OCI-LY1 (cell line): ENCODE measurements at regions not wholly inside any gene's neighbourhood (a gene's known extent, or its start where the extent isn't known, plus 50 kb on each side); places are given as distances from the start of the nearest gene placed in this dataset.

ENCODE experiments used
- H2AFZ ChIP-seq: fragments of 200-600 bp; sonication (generic), shearing (Covaris generic); 2 replicates; pipeline ENCODE4 v1.6.0; 2014; ENCODE audit warnings: antibody characterized with exemption, mild to moderate bottlenecking, low read length
- H3F3A ChIP-seq: fragments of 200-600 bp; sonication (generic), shearing (Covaris generic); 2 replicates; pipeline ENCODE4 v1.6.0; 2014; ENCODE audit warnings: mild to moderate bottlenecking, antibody characterized with exemption, low read length, moderate library complexity; ENCODE audit not compliant: insufficient read depth
- H3K27ac ChIP-seq: fragments of 200-600 bp; sonication (generic); 2 replicates; pipeline ENCODE4 v1.5.1; 2014; ENCODE audit warnings: low read length, mixed run types, mild to moderate bottlenecking, low read depth; ENCODE audit not compliant: poor library complexity, severe bottlenecking
- H3K27me3 ChIP-seq: fragments of 200-600 bp; sonication (generic); 2 replicates; pipeline ENCODE4 v1.6.0; 2014; ENCODE audit warnings: antibody characterized with exemption, mild to moderate bottlenecking, low read length, moderate library complexity; ENCODE audit not compliant: insufficient read depth
- H3K36me3 ChIP-seq: fragments of 200-600 bp; sonication (generic); 2 replicates; pipeline ENCODE4 v1.6.1; 2014; ENCODE audit warnings: mild to moderate bottlenecking, antibody characterized with exemption, low read length, moderate library complexity, mixed read lengths; ENCODE audit not compliant: insufficient read depth
- H3K4me1 ChIP-seq: fragments of 200-600 bp; sonication (generic); 2 replicates; pipeline ENCODE4 v1.5.1; 2014; ENCODE audit warnings: mild to moderate bottlenecking, low read length, moderate library complexity; ENCODE audit not compliant: insufficient read depth, severe bottlenecking
- H3K4me2 ChIP-seq: fragments of 200-600 bp; sonication (generic), shearing (Covaris generic); 2 replicates; pipeline ENCODE4 v1.6.1; 2014; ENCODE audit warnings: low read length
- H3K4me3 ChIP-seq: fragments of 200-600 bp; sonication (generic); 2 replicates; pipeline ENCODE4 v1.5.1; 2014; ENCODE audit warnings: low read length, low read depth, mild to moderate bottlenecking, mixed read lengths; ENCODE audit not compliant: poor library complexity, severe bottlenecking
- H3K79me2 ChIP-seq: fragments of 200-600 bp; shearing (Covaris generic); 2 replicates; pipeline ENCODE4 v1.6.1; 2016; ENCODE audit warnings: mixed run types, low read length, mixed read lengths; ENCODE audit not compliant: insufficient read depth
- H3K9ac ChIP-seq: fragments of 200-600 bp; sonication (generic), shearing (Covaris generic); 2 replicates; pipeline ENCODE4 v1.6.1; 2014; ENCODE audit warnings: mild to moderate bottlenecking, low read length, mixed read lengths
- H3K9me2 ChIP-seq: fragments of 200-600 bp; sonication (generic), shearing (Covaris generic); 2 replicates; pipeline ENCODE4 v1.6.1; 2014; ENCODE audit warnings: low read depth, mild to moderate bottlenecking, low read length, mixed read lengths
- H3K9me3 ChIP-seq: fragments of 200-600 bp; shearing (Covaris generic); 2 replicates; pipeline ENCODE4 v1.6.1; 2014; ENCODE audit warnings: low read length, mixed read lengths
- H4K20me1 ChIP-seq: fragments of 200-600 bp; sonication (generic), shearing (Covaris generic); 2 replicates; pipeline ENCODE4 v1.6.0; 2016; ENCODE audit warnings: mild to moderate bottlenecking, low read length; ENCODE audit not compliant: insufficient read depth
- EZH2 ChIP-seq: fragments of 200-600 bp; sonication (generic), shearing (Covaris generic); IDR thresholded peaks from 2 replicates; pipeline ENCODE4 v1.8.0; 2017; ENCODE audit warnings: borderline replicate concordance, mixed run types, mild to moderate bottlenecking, antibody characterized with exemption, low read length, moderate library complexity, mixed read lengths
- TF ChIP-seq, protein P1 (sequence below): fragments of 200-600 bp; sonication (generic), shearing (Covaris generic); IDR thresholded peaks from 2 replicates; pipeline ENCODE4 v1.5.1; 2017; ENCODE audit warnings: mild to moderate bottlenecking, antibody characterized with exemption, low read length, moderate library complexity, mixed read lengths

DNA sequence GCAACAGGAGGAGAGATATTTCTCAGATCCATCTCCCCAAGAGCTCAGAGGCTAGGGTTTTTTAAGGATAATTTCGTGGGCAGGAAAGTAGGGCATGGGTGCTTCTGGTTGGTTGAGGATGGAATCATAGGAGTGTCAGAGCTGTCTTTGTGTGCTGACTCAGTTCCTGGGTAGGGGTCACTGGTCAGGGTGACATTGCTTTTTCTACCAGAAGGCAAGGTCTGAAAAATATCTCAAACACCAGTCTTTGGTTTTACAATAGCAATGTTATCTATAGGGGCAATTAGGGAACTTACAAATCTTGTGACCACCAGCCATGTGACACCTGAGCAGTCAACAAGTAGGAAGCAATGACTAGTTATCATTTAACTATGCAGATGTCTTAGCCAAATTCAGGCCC lies 82.9 kb upstream of the DYNLRB2 start:
- Histone ChIP-seq H3K9me3 (no peaks in the 10 kb centered on the region), H3K4me3 (no peak overlapping the region), H4K20me1 (no peaks in the 10 kb centered on the region), H3K79me2 (no peaks in the 10 kb centered on the region), H3F3A (no peaks in the 10 kb centered on the region), H3K9me2 (no peaks in the 10 kb centered on the region), H3K27ac (no peak overlapping the region), H3K4me1 (no peaks in the 10 kb centered on the region), H3K36me3 (no peaks in the 10 kb centered on the region), H3K27me3 (no peaks in the 10 kb centered on the region), H2AFZ (no peak overlapping the region), H3K4me2 (no peak overlapping the region), H3K9ac (no peak overlapping the region)
- TF ChIP-seq EZH2, result no peak
- TF ChIP-seq, protein P1, sequence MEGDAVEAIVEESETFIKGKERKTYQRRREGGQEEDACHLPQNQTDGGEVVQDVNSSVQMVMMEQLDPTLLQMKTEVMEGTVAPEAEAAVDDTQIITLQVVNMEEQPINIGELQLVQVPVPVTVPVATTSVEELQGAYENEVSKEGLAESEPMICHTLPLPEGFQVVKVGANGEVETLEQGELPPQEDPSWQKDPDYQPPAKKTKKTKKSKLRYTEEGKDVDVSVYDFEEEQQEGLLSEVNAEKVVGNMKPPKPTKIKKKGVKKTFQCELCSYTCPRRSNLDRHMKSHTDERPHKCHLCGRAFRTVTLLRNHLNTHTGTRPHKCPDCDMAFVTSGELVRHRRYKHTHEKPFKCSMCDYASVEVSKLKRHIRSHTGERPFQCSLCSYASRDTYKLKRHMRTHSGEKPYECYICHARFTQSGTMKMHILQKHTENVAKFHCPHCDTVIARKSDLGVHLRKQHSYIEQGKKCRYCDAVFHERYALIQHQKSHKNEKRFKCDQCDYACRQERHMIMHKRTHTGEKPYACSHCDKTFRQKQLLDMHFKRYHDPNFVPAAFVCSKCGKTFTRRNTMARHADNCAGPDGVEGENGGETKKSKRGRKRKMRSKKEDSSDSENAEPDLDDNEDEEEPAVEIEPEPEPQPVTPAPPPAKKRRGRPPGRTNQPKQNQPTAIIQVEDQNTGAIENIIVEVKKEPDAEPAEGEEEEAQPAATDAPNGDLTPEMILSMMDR, result no peak

DNA sequence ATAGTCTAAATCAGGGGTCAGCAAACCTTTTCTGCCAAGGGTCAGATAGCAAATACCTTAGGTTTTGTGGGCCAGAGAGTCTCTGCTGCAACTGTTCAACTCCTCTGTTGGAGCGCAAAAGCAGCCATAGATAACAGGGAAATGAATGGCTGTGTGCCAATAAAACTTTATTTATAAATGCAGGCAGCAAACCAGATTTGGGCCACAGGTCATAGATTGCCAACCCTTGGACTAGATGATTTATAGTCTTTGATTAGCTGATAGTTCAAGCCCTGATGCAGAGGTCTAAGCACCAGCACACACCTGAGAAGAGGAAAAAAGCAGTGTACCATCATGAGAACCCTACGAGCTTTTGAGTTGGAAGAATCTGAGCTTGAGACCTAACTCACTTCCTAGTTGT lies 86.0 kb upstream of the DYNLRB2 start:
- Histone ChIP-seq H3K9ac (no peak overlapping the region), H3K36me3 (no peaks in the 10 kb centered on the region), H3K4me1 (no peaks in the 10 kb centered on the region), H3K27me3 (no peaks in the 10 kb centered on the region), H3K27ac (no peak overlapping the region), H2AFZ (no peak overlapping the region), H3K4me2 (no peak overlapping the region), H3K4me3 (no peak overlapping the region), H3K9me3 (no peaks in the 10 kb centered on the region), H3F3A (no peaks in the 10 kb centered on the region), H3K79me2 (no peaks in the 10 kb centered on the region), H4K20me1 (no peaks in the 10 kb centered on the region), H3K9me2 (no peaks in the 10 kb centered on the region)
- no peak for TF ChIP-seq EZH2
- TF ChIP-seq, protein P1, result no peak

DNA sequence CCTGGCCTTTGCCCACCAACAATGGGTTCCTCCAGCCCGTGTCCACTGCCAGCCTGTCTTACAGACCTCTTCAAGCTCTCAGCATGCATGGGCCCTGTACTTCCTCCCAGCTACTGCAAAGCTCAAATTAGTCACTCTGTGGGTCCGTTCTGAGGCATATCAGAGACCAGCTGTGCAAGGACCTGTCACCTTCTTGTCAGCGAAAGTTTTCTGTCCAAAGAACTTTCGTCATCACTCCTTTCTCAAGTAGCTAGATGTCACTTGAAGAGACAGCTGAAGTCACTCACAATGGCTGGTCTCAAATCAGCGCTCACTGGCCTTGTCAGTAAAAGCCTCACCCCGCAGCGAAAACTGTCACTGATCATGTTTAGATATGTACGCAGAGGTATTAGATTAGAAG lies 91.4 kb upstream of the DYNLRB2 start:
- Histone ChIP-seq H3K4me1 (no peaks in the 10 kb centered on the region), H3K79me2 (no peaks in the 10 kb centered on the region), H3F3A (no peaks in the 10 kb centered on the region), H4K20me1 (no peaks in the 10 kb centered on the region), H3K27me3 (no peaks in the 10 kb centered on the region), H3K9me2 (no peaks in the 10 kb centered on the region), H3K9me3 (no peaks in the 10 kb centered on the region), H3K4me2 (no peak overlapping the region), H3K36me3 (no peaks in the 10 kb centered on the region), H3K4me3 (no peak overlapping the region), H3K27ac (no peak overlapping the region), H2AFZ (no peak overlapping the region), H3K9ac (no peak overlapping the region)
- TF ChIP-seq, protein P1, result no peak
- TF ChIP-seq EZH2, result no peak
